ENCODE measurements at regions not wholly inside any gene's neighbourhood (a gene's known extent, or its start where the extent isn't known, plus 50 kb on each side); places are given as distances from the start of the nearest gene placed in this dataset.
"Not testable (repeated sequence)": the region's sequence is repeated elsewhere in the genome, so short reads cannot be mapped to it uniquely, and the experiment has no call there.

DNA sequence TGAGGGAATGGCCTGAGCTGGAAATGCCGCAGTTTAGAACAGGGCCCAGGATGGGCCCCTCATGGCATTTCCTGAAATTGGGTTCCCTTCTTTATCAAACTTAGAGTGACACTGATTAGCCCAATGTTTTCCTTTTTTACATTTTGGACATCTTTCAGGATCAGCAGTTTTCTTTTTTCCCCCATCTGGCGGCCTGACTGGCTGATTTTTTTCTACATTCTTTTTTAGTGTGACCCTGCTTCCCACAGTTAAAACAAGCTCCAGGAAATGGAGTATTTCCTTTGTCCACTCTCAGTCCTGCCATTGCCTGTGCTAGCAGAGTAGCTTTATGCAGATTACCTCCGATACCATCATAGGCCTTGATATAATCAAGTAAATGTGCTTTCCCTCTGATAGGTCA lies 185.8 kb upstream of the IGF1 start:
- TF ChIP-seq EZH2 (IDR thresholded peaks at IDR 0.05; ENCODE audit: borderline replicate concordance, low read depth, low read length, severe bottlenecking); CTCF (IDR thresholded peaks at IDR 0.05; ENCODE audit: extremely low read depth in 1 of 2, insufficient read depth in 1 of 2, low read depth in 1 of 2, low read length in 2 of 2); POLR2A (IDR thresholded peaks at IDR 0.05; ENCODE audit: low read depth, low read length); MYC (IDR thresholded peaks at IDR 0.05; ENCODE audit: low read depth, low read length): not testable (repeated sequence)

Measured in endothelial cell of umbilical vein (primary cell).